NCI-H526 (cell line): ENCODE measurements at regions not wholly inside any gene's neighbourhood (a gene's known extent, or its start where the extent isn't known, plus 50 kb on each side); places are given as distances from the start of the nearest gene placed in this dataset.
"Not testable (repeated sequence)": the region's sequence is repeated elsewhere in the genome, so short reads cannot be mapped to it uniquely, and the experiment has no call there.

ENCODE experiments used
- DNase-seq, 2 experiments: peaks; one replicate each; lab custom pipeline; 2025; lab: John Stamatoyannopoulos, UW

DNA sequence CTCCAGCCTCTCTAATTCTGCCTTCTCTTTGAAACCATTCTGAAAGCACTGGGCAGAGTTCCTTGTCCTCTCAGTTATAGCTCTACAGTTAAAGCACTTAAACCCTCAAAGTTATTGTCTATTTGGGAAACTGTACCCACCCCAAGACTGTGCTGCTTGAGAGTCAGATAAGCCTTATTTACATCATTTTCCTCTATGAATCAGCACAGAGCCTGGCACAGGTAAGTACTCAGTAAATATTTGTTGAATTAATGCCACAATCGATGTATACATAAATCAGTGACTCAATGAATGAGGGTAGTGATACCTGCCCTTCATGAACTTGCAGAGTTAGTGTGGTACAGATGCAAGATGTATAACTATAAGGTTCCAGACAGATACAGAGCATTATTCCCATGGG, 549.4 kb upstream of the KLF4 start:
- DNase-seq, result no peak

DNA sequence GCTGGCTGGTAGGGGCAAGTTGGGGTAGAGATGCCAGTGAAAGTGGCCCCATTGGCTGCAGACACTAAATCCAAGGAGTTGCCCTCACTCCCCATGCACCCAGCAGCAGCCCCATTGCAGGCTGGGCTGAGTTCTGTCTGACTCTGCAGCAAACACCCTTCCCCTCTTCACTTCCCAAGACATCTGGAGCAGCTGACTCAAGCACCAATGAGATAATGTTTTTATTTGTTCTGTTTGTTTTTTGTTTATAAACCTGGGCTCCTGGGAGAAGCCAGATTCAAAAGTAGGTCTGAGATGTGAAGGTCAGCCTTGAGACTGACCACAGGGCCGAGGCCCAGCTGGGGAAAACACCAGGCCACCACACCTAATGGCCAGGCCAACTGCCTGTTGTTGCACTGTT, 545.9 kb upstream of the KLF4 start:
- no peak for DNase-seq

DNA sequence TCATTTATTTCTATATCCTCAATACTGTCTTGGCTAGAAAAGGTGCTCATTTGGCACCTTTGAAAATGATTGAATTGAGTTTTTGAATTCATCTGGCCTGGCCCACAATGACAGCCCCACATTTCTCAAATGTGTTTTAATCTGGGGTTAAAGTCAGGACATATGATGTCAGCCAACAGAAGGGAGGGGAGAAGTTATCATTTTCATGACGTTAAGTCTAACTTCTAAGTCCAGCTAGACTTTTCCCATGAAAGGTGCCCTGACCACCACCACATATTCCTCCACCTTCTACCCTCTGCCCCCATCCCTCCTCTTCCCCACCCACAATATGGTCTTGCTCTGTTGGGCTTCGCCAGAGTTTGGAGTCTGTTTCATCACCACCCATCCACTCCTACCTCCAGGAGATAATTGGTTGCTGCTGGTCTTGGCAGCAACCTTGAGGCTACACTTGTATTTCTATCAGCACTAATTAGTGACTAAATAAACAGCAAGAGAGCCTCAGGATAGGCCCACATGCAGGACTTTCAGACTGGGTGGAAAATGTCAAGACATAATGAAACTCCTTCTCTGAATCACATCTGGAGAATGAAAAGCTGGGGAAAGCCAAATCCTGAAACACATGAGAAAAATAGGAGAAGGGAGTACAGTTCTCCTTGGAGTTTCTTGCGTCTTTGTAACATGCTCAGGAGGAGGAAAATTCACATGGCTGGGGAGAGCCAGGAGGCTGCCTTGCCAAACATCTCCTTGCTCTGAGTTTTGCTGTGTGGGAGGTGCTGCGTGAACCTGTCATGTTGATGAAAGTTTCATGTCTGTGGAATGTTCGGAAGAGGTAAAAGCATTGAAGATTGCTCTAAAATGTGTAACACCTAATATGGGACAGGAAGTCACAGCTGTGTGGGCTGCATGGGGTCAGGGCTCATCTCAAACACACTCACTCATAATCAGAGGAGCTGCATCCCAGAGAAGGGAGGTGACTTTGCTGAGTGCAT, 544.7 kb upstream of the KLF4 start:
- DNase-seq, result no peak

GRCh38 chr9:108032079-108032478, 542.5 kb upstream of the KLF4 start:
- not testable (repeated sequence) for DNase-seq

DNA sequence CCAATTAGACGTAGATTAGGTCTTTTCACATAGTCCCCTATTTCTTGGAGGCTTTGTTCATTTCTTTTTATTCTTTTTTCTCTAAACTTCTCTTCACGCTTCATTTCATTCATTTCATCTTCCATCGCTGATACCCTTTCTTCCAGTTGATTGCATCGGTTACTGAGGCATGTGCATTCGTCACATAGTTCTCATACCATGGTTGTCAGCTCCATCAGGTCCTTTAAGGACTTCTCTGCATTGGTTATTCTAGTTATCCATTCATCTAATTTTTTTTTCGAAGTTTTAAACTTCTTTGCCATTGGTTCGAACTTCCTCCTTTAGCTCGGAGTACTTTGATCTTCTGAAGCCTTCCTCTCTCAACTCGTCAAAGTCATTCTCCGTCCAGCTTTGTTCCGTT, 541.7 kb upstream of the KLF4 start:
- not testable (repeated sequence) for DNase-seq

DNA sequence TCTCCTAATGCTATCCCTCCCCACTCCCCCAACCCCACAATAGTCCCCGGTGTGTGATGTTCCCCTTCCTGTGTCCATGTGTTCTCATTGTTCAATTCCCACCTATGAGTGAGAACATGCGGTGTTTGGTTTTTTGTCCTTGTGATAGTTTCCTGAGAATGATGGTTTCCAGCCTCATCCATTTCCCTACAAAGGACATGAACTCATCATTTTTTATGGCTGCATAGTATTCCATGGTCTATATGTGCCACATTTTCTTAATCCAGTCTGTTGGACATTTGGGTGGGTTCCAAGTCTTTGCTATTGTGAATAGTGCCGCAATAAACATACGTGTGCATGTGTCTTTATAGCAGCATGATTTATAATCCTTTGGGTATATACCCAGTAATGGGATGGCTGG, 537.1 kb upstream of the KLF4 start:
- DNase-seq, result not testable (repeated sequence)

DNA sequence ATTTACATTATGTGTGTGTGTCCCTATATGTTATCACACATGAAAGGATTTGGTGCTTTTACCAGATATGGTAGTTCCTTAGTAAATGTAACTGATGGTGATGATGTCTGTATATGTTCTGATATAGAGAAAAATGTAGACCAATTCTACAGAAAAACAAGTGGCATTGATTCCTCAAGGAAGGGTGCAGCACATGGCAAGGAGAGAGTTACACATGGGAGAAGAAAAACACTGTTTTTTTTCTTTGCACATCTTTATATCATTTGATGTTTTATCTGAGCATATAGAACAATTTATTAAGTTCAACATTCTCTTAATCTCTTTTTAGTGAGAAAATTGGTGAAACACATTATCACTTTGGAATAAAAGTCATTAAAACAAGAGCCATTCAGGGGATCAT, 535.0 kb upstream of the KLF4 start:
- DNase-seq, result no peak

- DNase-seq, result no peak
Measured at GRCh38 chr9:108022246-108022935, 532.8 kb upstream of the KLF4 start.

- no peak for DNase-seq
Measured at GRCh38 chr9:108021096-108021710, 531.6 kb upstream of the KLF4 start.

DNA sequence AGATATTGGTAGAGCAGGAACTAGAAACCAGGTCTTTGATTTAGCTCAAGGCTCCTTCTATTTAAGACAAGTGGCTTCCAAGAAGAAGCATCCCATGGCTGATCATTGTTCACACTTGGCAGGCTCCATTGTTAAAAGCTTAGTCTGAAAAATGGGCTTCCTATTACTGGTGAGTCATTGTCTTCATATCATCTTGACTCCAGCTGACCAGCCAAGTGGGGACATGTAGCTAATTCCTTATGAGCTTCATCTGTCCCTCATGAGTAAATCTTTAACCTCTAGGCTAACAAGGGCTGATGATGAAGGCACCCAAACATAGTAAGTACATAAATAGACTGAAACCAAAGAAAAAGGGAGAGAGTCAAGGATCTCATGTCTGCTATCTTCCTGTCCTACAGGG, 530.3 kb upstream of the KLF4 start:
- DNase-seq, result no peak

- DNase-seq, result no peak
Measured at GRCh38 chr9:108017671-108018070, 528.1 kb upstream of the KLF4 start.

- DNase-seq, result peak; percentile 82 to 89
Measured at GRCh38 chr9:108016446-108016845, 526.9 kb upstream of the KLF4 start.

GRCh38 chr9:108015690-108016089, 526.1 kb upstream of the KLF4 start:
- no peak for DNase-seq

DNA sequence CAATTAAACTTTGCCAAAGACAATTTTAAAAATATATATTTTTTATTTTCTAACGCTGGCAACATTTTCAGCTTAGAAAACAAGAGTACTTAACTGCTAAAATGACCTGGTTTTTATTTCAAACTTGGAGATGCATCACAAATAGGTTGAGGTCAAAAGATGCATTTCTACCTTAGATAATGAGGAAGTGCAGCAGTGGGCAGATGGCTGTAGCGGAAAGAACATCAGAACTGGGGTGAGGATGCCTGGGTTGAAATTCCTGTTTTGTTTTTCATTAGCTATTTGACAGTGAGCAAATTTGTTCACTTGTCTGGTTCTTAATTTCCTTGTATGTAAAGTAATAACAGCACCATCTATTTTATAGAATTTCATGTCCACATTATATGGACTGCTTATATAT, 524.8 kb upstream of the KLF4 start:
- no peak for DNase-seq

- no peak for DNase-seq
Measured at GRCh38 chr9:108012886-108013665, 523.5 kb upstream of the KLF4 start.

DNA sequence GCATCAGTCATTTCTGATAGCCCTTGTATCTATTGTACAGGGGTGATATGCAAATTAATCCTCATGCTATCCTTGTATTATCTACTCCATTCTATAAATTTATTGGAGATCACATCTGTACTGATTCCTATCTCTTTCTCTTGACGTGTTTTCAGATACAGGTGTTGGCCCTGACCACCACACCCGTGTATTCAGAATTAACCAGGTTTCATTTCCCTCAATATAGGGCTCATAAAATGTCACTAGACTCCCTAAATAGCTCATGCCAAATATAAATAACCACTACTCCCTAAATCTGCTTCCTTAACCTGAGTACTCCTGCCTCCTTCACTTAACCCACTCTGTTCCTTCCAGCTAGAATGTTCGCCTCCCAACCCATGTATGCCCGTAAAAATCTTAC, 522.8 kb upstream of the KLF4 start:
- DNase-seq, result no peak

DNA sequence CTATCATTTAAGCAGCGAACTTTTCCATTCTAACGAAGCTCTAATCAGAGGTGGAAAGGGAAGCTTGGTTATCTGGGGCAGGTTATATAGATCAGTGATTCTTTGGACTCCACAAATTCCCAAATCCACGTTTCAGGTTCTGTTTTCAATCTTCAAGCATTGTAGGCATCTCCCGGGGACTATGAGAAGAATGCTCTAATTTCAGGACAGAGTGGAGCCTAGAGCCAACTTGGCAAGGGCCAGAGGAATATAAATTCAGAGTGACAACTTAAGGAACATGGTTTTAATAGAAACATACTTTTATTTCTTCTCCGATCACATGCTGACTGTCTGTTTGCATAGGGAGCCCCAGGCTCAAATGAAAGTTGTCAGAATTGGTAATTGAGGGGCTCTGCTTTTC, 514.0 kb upstream of the KLF4 start:
- no peak for DNase-seq

DNA sequence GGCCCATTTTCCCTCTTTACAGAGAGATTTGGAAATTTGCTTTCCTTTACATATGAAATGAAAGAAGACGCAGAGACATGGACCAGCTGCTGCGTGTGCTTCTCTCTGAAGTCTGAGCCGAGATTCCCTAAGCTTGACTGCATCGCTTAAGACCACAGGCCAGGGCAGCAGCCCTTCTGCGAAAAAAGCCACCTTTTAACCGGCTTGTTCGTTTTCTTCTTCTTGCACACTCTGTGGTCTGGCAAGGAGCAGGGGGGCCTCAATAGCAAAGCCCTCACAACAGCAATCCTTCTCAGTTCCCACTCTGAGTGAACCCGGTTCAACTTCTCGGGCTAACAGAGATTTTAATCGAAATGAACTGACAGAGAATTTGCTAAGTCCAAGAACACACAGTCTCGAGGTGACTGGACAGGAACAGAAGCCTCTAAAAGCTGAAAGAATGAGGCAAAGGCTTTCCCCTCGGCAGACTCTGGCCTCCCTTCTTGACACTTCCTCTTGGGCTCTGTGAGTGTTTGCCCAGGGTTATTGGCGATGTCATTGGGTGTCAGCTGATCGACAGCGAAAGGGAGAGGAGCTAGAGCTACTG, 512.9 kb upstream of the KLF4 start:
- no peak for DNase-seq

DNA sequence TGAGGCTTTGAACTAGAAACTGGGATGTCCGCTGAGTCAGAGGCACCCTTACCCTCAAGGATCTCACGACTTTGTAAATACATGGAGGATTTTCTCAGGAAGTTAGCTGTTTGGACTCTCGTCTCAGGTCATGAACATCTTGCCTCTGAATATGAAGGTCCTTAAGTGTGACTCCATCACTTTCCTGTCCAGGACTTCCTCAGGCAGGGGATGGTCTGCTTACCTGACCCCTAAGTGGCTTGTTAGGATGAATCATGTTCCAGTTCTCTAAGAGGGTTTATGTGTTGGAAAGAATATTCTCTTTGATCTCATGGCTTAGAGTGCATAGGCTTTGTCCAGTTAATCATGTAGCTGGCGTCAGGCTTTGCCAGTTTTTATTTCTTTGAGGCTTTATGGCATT, 511.7 kb upstream of the KLF4 start:
- DNase-seq, result no peak

DNA sequence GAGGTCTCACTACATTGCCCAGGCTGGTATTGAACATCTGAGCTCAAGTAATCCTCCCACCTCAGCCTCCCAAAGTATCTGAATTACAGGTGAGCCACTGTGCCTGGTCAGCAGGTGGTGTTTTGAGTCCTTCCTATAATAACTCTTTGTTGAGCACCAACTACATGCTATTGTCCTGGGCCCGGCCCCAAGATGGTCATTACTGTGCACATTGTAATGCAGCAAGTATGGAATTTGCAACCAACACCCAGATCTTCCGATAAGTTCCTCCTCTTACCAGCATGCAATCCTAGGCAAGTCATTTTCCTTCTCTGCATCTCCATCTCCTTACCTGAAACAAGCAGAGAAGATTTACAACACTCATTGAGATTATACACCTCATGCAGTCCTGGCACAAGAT, 510.3 kb upstream of the KLF4 start:
- no peak for DNase-seq

DNA sequence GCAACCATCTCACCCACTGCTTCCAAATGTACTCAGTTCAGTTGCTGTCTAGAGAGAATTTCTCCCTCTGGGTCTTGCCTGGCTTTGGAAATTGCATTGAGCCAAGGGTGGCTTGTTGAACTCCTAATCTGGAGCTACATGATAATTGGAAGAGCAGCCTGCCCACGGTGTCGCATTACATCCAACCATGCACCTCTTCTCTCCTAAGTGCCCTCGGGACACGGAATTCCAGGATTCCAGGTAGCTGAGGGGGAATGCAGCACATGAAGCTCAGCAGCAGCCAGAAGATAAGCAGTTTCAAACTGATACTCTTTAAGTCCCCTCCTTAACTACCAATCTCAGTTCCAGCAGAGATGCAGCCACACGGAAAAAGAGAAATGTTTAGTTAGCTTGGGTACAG, 509.4 kb upstream of the KLF4 start:
- no peak for DNase-seq

GRCh38 chr9:107994648-107995047, 505.1 kb upstream of the KLF4 start:
- DNase-seq, result no peak
